ENCODE measurements at regions not wholly inside any gene's neighbourhood (a gene's known extent, or its start where the extent isn't known, plus 50 kb on each side); places are given as distances from the start of the nearest gene placed in this dataset.

- TF ChIP-seq ZNF221 (tag by site-specific recombination; IDR thresholded peaks at IDR 0.05; ENCODE audit: borderline replicate concordance): no peak
- no peak for TF ChIP-seq ELK4 (IDR thresholded peaks at IDR 0.05; ENCODE audit: borderline replicate concordance, low read depth, low read length)
- TF ChIP-seq ZNF175 (tag by site-specific recombination; IDR thresholded peaks at IDR 0.05): no peak
- TF ChIP-seq, protein P1, sequence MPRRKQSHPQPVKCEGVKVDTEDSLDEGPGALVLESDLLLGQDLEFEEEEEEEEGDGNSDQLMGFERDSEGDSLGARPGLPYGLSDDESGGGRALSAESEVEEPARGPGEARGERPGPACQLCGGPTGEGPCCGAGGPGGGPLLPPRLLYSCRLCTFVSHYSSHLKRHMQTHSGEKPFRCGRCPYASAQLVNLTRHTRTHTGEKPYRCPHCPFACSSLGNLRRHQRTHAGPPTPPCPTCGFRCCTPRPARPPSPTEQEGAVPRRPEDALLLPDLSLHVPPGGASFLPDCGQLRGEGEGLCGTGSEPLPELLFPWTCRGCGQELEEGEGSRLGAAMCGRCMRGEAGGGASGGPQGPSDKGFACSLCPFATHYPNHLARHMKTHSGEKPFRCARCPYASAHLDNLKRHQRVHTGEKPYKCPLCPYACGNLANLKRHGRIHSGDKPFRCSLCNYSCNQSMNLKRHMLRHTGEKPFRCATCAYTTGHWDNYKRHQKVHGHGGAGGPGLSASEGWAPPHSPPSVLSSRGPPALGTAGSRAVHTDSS (tag by site-specific recombination; IDR thresholded peaks at IDR 0.05): no peak
- no peak for TF ChIP-seq ZNF664 (tag by site-specific recombination; IDR thresholded peaks at IDR 0.05)
- no peak for TF ChIP-seq RBAK (tag by site-specific recombination; IDR thresholded peaks at IDR 0.05)
- TF ChIP-seq, protein P2, sequence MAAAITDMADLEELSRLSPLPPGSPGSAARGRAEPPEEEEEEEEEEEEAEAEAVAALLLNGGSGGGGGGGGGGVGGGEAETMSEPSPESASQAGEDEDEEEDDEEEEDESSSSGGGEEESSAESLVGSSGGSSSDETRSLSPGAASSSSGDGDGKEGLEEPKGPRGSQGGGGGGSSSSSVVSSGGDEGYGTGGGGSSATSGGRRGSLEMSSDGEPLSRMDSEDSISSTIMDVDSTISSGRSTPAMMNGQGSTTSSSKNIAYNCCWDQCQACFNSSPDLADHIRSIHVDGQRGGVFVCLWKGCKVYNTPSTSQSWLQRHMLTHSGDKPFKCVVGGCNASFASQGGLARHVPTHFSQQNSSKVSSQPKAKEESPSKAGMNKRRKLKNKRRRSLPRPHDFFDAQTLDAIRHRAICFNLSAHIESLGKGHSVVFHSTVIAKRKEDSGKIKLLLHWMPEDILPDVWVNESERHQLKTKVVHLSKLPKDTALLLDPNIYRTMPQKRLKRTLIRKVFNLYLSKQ (tag by site-specific recombination; IDR thresholded peaks at IDR 0.05; ENCODE audit: borderline replicate concordance): no peak
- no peak for TF ChIP-seq EGR2 (tag by site-specific recombination; IDR thresholded peaks at IDR 0.05; ENCODE audit: low read depth)
- no peak for TF ChIP-seq ZNF404 (tag by site-specific recombination; IDR thresholded peaks at IDR 0.05)
- no peak for TF ChIP-seq ZNF610 (tag by site-specific recombination; IDR thresholded peaks at IDR 0.05; ENCODE audit: borderline replicate concordance)
- no peak for TF ChIP-seq ZNF37A (tag by site-specific recombination; IDR thresholded peaks at IDR 0.05)
- TF ChIP-seq ZNF501 (tag by site-specific recombination; IDR thresholded peaks at IDR 0.05): no peak
- no peak for TF ChIP-seq ZNF639 (tag by site-specific recombination; IDR thresholded peaks at IDR 0.05)
- TF ChIP-seq ZFP3 (tag by site-specific recombination; IDR thresholded peaks at IDR 0.05; ENCODE audit: low read depth): no peak
- no peak for TF ChIP-seq ZNF202 (tag by site-specific recombination; IDR thresholded peaks at IDR 0.05; ENCODE audit: borderline replicate concordance)
These were observed 548.0 kb downstream of the TBC1D32 start (continued) for GRCh38 chr6:120786256-120786655.

GRCh38 chr6:120785459-120786086 is 548.7 kb downstream of the TBC1D32 start:
- no peak for TF ChIP-seq ZXDB (tag by site-specific recombination; IDR thresholded peaks at IDR 0.05)
- TF ChIP-seq EGR2 (tag by site-specific recombination; IDR thresholded peaks at IDR 0.05; ENCODE audit: low read depth): no peak
- no peak for TF ChIP-seq ZNF426 (tag by site-specific recombination; IDR thresholded peaks at IDR 0.05)
- no peak for TF ChIP-seq WT1 (tag by site-specific recombination; IDR thresholded peaks at IDR 0.05)
- no peak for TF ChIP-seq SP2 (tag by site-specific recombination; IDR thresholded peaks at IDR 0.05)
- Histone ChIP-seq H3K9me3 (ENCODE audit: control insufficient read depth, insufficient read depth, low read depth, low read length) (no peaks in the 10 kb centered on the region), H3K27ac (ENCODE audit: extremely low read depth, low read depth, low read length) (no peak overlapping the region), H3K4me1 (ENCODE audit: control insufficient read depth, insufficient read depth, low read length) (no peaks in the 10 kb centered on the region), H3K4me3 (ENCODE audit: low read depth, low read length) (no peak overlapping the region), H3K36me3 (ENCODE audit: control insufficient read depth in 2 of 2, insufficient read depth in 1 of 2, low read length in 2 of 2) (no peaks in the 10 kb centered on the region)
- ChIA-PET CTCF (no interaction called here), POLR2A (no interaction called here)

- Histone ChIP-seq H3K9me3 (ENCODE audit: control insufficient read depth, insufficient read depth, low read depth, low read length) (no peaks in the 10 kb centered on the region), H3K27ac (ENCODE audit: extremely low read depth, low read depth, low read length) (no peak overlapping the region), H3K4me3 (ENCODE audit: low read depth, low read length) (no peak overlapping the region), H3K4me1 (ENCODE audit: control insufficient read depth, insufficient read depth, low read length) (no peaks in the 10 kb centered on the region), H3K36me3 (ENCODE audit: control insufficient read depth in 2 of 2, insufficient read depth in 1 of 2, low read length in 2 of 2) (no peaks in the 10 kb centered on the region)
- POLR2A ChIA-PET: no interaction called here
- CTCF ChIA-PET: no interaction called here
- no peak for TF ChIP-seq ZNF645 (tag by site-specific recombination; IDR thresholded peaks at IDR 0.05)
- TF ChIP-seq KLF1 (tag by site-specific recombination; IDR thresholded peaks at IDR 0.05): no peak
- no peak for TF ChIP-seq ZNF560 (tag by site-specific recombination; IDR thresholded peaks at IDR 0.05; ENCODE audit: borderline replicate concordance)
- no peak for TF ChIP-seq ZNF248 (tag by site-specific recombination; IDR thresholded peaks at IDR 0.05)
- TF ChIP-seq ZSCAN30 (tag by site-specific recombination; IDR thresholded peaks at IDR 0.05): no peak
- TF ChIP-seq ZBTB48 (tag by site-specific recombination; IDR thresholded peaks at IDR 0.05): no peak
- TF ChIP-seq, protein P3, sequence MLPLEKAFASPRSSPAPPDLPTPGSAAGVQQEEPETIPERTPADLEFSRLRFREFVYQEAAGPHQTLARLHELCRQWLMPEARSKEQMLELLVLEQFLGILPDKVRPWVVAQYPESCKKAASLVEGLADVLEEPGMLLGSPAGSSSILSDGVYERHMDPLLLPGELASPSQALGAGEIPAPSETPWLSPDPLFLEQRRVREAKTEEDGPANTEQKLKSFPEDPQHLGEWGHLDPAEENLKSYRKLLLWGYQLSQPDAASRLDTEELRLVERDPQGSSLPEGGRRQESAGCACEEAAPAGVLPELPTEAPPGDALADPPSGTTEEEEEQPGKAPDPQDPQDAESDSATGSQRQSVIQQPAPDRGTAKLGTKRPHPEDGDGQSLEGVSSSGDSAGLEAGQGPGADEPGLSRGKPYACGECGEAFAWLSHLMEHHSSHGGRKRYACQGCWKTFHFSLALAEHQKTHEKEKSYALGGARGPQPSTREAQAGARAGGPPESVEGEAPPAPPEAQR (tag by site-specific recombination; IDR thresholded peaks at IDR 0.05): no peak
- TF ChIP-seq ZNF366 (tag by site-specific recombination; conservative IDR thresholded peaks at IDR 0.05): no peak
These were observed 554.8 kb downstream of the TBC1D32 start for GRCh38 chr6:120779441-120779840.

All from HEK293 (cell line).